ENCODE measurements at regions not wholly inside any gene's neighbourhood (a gene's known extent, or its start where the extent isn't known, plus 50 kb on each side); places are given as distances from the start of the nearest gene placed in this dataset.

- Histone ChIP-seq H3K4me3 (ENCODE audit: low read length) (no peak overlapping the region), H3K27ac (ENCODE audit: low read depth, low read length) (no peak overlapping the region), H2BK120ac (ENCODE audit: low read depth, low read length) (no peak overlapping the region), H2BK5ac (ENCODE audit: low read length) (no peak overlapping the region), H3K4ac (ENCODE audit: low read depth, low read length) (no peak overlapping the region), H2BK15ac (replicated peaks; ENCODE audit: low read depth) (no peak overlapping the region), H2AK5ac (ENCODE audit: low read length) (no peak overlapping the region), H3K4me1 (ENCODE audit: control insufficient read depth, low read depth, low read length) (peaks cover 8% of the 10 kb centered on the region), H3K27me3 (ENCODE audit: insufficient read depth, low read length, poor library complexity) (no peaks in the 10 kb centered on the region), H3K4me2 (ENCODE audit: low read length) (no peak overlapping the region), H3K23ac (ENCODE audit: low read length) (no peak overlapping the region), H3K79me2 (ENCODE audit: control insufficient read depth, insufficient read depth, low read length) (no peaks in the 10 kb centered on the region), H3K56ac (ENCODE audit: low read length) (no peak overlapping the region), H3K36me3 (ENCODE audit: control insufficient read depth, insufficient read depth, low read length) (no peaks in the 10 kb centered on the region), H3K79me1 (ENCODE audit: low read length) (no peaks in the 10 kb centered on the region), H4K8ac (ENCODE audit: low read depth, low read length) (no peak overlapping the region), H4K5ac (ENCODE audit: low read length) (no peak overlapping the region), H3K18ac (ENCODE audit: low read length) (no peak overlapping the region), H3K9ac (ENCODE audit: low read length) (no peak overlapping the region)
- WGBS (ENCODE audit: extremely low coverage, insufficient coverage, low lambda C conversion rate) = no CpG with 5 or more reads among the region's 6 CpGs
- DNase-seq = peak; percentile 38
Measured at GRCh38 chr20:56861590-56861989, 232.5 kb downstream of the TFAP2C start.

GRCh38 chr20:56865055-56865454 lies 235.9 kb downstream of the TFAP2C start:
- no peaks in the 10 kb centered on the region for H3K79me2 ChIP-seq (ENCODE audit: control insufficient read depth, insufficient read depth, low read length)
- H3K27me3 ChIP-seq (ENCODE audit: insufficient read depth, low read length, poor library complexity) = no peaks in the 10 kb centered on the region
- H3K4me3 ChIP-seq (ENCODE audit: low read length) = no peak overlapping the region
- H4K8ac ChIP-seq (ENCODE audit: low read depth, low read length) = no peak overlapping the region
- no peak overlapping the region for H2BK15ac ChIP-seq (replicated peaks; ENCODE audit: low read depth)
- H4K5ac ChIP-seq (ENCODE audit: low read length) = no peak overlapping the region
- no peaks in the 10 kb centered on the region for H3K36me3 ChIP-seq (ENCODE audit: control insufficient read depth, insufficient read depth, low read length)
- no peak overlapping the region for H3K4me2 ChIP-seq (ENCODE audit: low read length)
- H3K79me1 ChIP-seq (ENCODE audit: low read length) = no peaks in the 10 kb centered on the region
- no peak overlapping the region for H3K18ac ChIP-seq (ENCODE audit: low read length)
- no peak overlapping the region for H3K9ac ChIP-seq (ENCODE audit: low read length)
- H3K56ac ChIP-seq (ENCODE audit: low read length) = no peak overlapping the region
- H3K23ac ChIP-seq (ENCODE audit: low read length) = no peak overlapping the region
- no peaks in the 10 kb centered on the region for H3K4me1 ChIP-seq (ENCODE audit: control insufficient read depth, low read depth, low read length)
- DNase-seq = no peak
- H2AK5ac ChIP-seq (ENCODE audit: low read length) = no peak overlapping the region
- H3K4ac ChIP-seq (ENCODE audit: low read depth, low read length) = no peak overlapping the region
- H2BK120ac ChIP-seq (ENCODE audit: low read depth, low read length) = no peak overlapping the region
- WGBS (ENCODE audit: extremely low coverage, insufficient coverage, low lambda C conversion rate) = no CpG with 5 or more reads among the region's 10 CpGs
- no peak overlapping the region for H3K27ac ChIP-seq (ENCODE audit: low read depth, low read length)
- H2BK5ac ChIP-seq (ENCODE audit: low read length) = no peak overlapping the region

GRCh38 chr20:56867128-56867527 lies 238.0 kb downstream of the TFAP2C start:
- no CpG with 5 or more reads among the region's 4 CpGs for WGBS (ENCODE audit: extremely low coverage, insufficient coverage, low lambda C conversion rate)
- no peaks in the 10 kb centered on the region for H3K4me1 ChIP-seq (ENCODE audit: control insufficient read depth, low read depth, low read length)
- H3K36me3 ChIP-seq (ENCODE audit: control insufficient read depth, insufficient read depth, low read length) = no peaks in the 10 kb centered on the region
- H3K23ac ChIP-seq (ENCODE audit: low read length) = no peak overlapping the region
- no peak for DNase-seq
- no peak overlapping the region for H2BK120ac ChIP-seq (ENCODE audit: low read depth, low read length)
- H2BK15ac ChIP-seq (replicated peaks; ENCODE audit: low read depth) = no peak overlapping the region
- no peaks in the 10 kb centered on the region for H3K79me1 ChIP-seq (ENCODE audit: low read length)
- no peak overlapping the region for H3K18ac ChIP-seq (ENCODE audit: low read length)
- H4K8ac ChIP-seq (ENCODE audit: low read depth, low read length) = no peak overlapping the region
- H3K4me2 ChIP-seq (ENCODE audit: low read length) = no peak overlapping the region
- no peak overlapping the region for H4K5ac ChIP-seq (ENCODE audit: low read length)
- no peak overlapping the region for H3K4ac ChIP-seq (ENCODE audit: low read depth, low read length)
- no peaks in the 10 kb centered on the region for H3K27me3 ChIP-seq (ENCODE audit: insufficient read depth, low read length, poor library complexity)
- H3K4me3 ChIP-seq (ENCODE audit: low read length) = no peak overlapping the region
- H3K56ac ChIP-seq (ENCODE audit: low read length) = no peak overlapping the region
- H2BK5ac ChIP-seq (ENCODE audit: low read length) = no peak overlapping the region
- H2AK5ac ChIP-seq (ENCODE audit: low read length) = no peak overlapping the region
- no peak overlapping the region for H3K9ac ChIP-seq (ENCODE audit: low read length)
- H3K79me2 ChIP-seq (ENCODE audit: control insufficient read depth, insufficient read depth, low read length) = no peaks in the 10 kb centered on the region
- no peak overlapping the region for H3K27ac ChIP-seq (ENCODE audit: low read depth, low read length)

- no peaks in the 10 kb centered on the region for H3K36me3 ChIP-seq (ENCODE audit: control insufficient read depth, insufficient read depth, low read length)
- no peak overlapping the region for H3K23ac ChIP-seq (ENCODE audit: low read length)
- no peaks in the 10 kb centered on the region for H3K79me1 ChIP-seq (ENCODE audit: low read length)
- H3K27me3 ChIP-seq (ENCODE audit: insufficient read depth, low read length, poor library complexity) = no peaks in the 10 kb centered on the region
- H3K18ac ChIP-seq (ENCODE audit: low read length) = no peak overlapping the region
- no peak overlapping the region for H2BK120ac ChIP-seq (ENCODE audit: low read depth, low read length)
- H4K8ac ChIP-seq (ENCODE audit: low read depth, low read length) = no peak overlapping the region
- H3K4me2 ChIP-seq (ENCODE audit: low read length) = no peak overlapping the region
- H3K9ac ChIP-seq (ENCODE audit: low read length) = no peak overlapping the region
- no peak overlapping the region for H2BK15ac ChIP-seq (replicated peaks; ENCODE audit: low read depth)
- no peak overlapping the region for H4K5ac ChIP-seq (ENCODE audit: low read length)
- no peaks in the 10 kb centered on the region for H3K79me2 ChIP-seq (ENCODE audit: control insufficient read depth, insufficient read depth, low read length)
- no peak overlapping the region for H3K4me3 ChIP-seq (ENCODE audit: low read length)
- H3K56ac ChIP-seq (ENCODE audit: low read length) = no peak overlapping the region
- H3K4me1 ChIP-seq (ENCODE audit: control insufficient read depth, low read depth, low read length) = no peaks in the 10 kb centered on the region
- H3K4ac ChIP-seq (ENCODE audit: low read depth, low read length) = no peak overlapping the region
- H2AK5ac ChIP-seq (ENCODE audit: low read length) = no peak overlapping the region
- no peak overlapping the region for H3K27ac ChIP-seq (ENCODE audit: low read depth, low read length)
- DNase-seq = no peak
- no CpG with 5 or more reads among the region's 4 CpGs for WGBS (ENCODE audit: extremely low coverage, insufficient coverage, low lambda C conversion rate)
- no peak overlapping the region for H2BK5ac ChIP-seq (ENCODE audit: low read length)
Measured at GRCh38 chr20:56868746-56869145, 239.6 kb downstream of the TFAP2C start.

GRCh38 chr20:56870271-56870670 lies 241.2 kb downstream of the TFAP2C start:
- no peak overlapping the region for H2BK5ac ChIP-seq (ENCODE audit: low read length)
- no CpG with 5 or more reads among the region's 5 CpGs for WGBS (ENCODE audit: extremely low coverage, insufficient coverage, low lambda C conversion rate)
- H3K23ac ChIP-seq (ENCODE audit: low read length) = no peak overlapping the region
- no peak overlapping the region for H3K4ac ChIP-seq (ENCODE audit: low read depth, low read length)
- no peak overlapping the region for H4K8ac ChIP-seq (ENCODE audit: low read depth, low read length)
- no peak overlapping the region for H3K4me3 ChIP-seq (ENCODE audit: low read length)
- H3K56ac ChIP-seq (ENCODE audit: low read length) = no peak overlapping the region
- no peak overlapping the region for H3K18ac ChIP-seq (ENCODE audit: low read length)
- no peak overlapping the region for H2BK120ac ChIP-seq (ENCODE audit: low read depth, low read length)
- no peak overlapping the region for H2AK5ac ChIP-seq (ENCODE audit: low read length)
- H3K27ac ChIP-seq (ENCODE audit: low read depth, low read length) = no peak overlapping the region
- no peaks in the 10 kb centered on the region for H3K27me3 ChIP-seq (ENCODE audit: insufficient read depth, low read length, poor library complexity)
- no peak overlapping the region for H4K5ac ChIP-seq (ENCODE audit: low read length)
- no peak overlapping the region for H3K4me2 ChIP-seq (ENCODE audit: low read length)
- H3K4me1 ChIP-seq (ENCODE audit: control insufficient read depth, low read depth, low read length) = no peaks in the 10 kb centered on the region
- H3K9ac ChIP-seq (ENCODE audit: low read length) = no peak overlapping the region
- H3K36me3 ChIP-seq (ENCODE audit: control insufficient read depth, insufficient read depth, low read length) = no peaks in the 10 kb centered on the region
- H2BK15ac ChIP-seq (replicated peaks; ENCODE audit: low read depth) = no peak overlapping the region
- H3K79me1 ChIP-seq (ENCODE audit: low read length) = no peaks in the 10 kb centered on the region
- no peak for DNase-seq
- H3K79me2 ChIP-seq (ENCODE audit: control insufficient read depth, insufficient read depth, low read length) = no peaks in the 10 kb centered on the region

- Histone ChIP-seq H3K79me2 (ENCODE audit: control insufficient read depth, insufficient read depth, low read length) (no peaks in the 10 kb centered on the region), H3K4me2 (ENCODE audit: low read length) (no peak overlapping the region), H4K8ac (ENCODE audit: low read depth, low read length) (no peak overlapping the region), H3K36me3 (ENCODE audit: control insufficient read depth, insufficient read depth, low read length) (no peaks in the 10 kb centered on the region), H3K27me3 (ENCODE audit: insufficient read depth, low read length, poor library complexity) (no peaks in the 10 kb centered on the region), H3K4me1 (ENCODE audit: control insufficient read depth, low read depth, low read length) (no peaks in the 10 kb centered on the region), H3K4me3 (ENCODE audit: low read length) (no peak overlapping the region), H2AK5ac (ENCODE audit: low read length) (no peak overlapping the region), H3K56ac (ENCODE audit: low read length) (no peak overlapping the region), H2BK5ac (ENCODE audit: low read length) (no peak overlapping the region), H3K9ac (ENCODE audit: low read length) (no peak overlapping the region), H3K4ac (ENCODE audit: low read depth, low read length) (no peak overlapping the region), H4K5ac (ENCODE audit: low read length) (no peak overlapping the region), H2BK15ac (replicated peaks; ENCODE audit: low read depth) (no peak overlapping the region), H2BK120ac (ENCODE audit: low read depth, low read length) (no peak overlapping the region), H3K79me1 (ENCODE audit: low read length) (no peaks in the 10 kb centered on the region), H3K18ac (ENCODE audit: low read length) (no peak overlapping the region), H3K27ac (ENCODE audit: low read depth, low read length) (no peak overlapping the region), H3K23ac (ENCODE audit: low read length) (no peak overlapping the region)
- WGBS (ENCODE audit: extremely low coverage, insufficient coverage, low lambda C conversion rate) = no CpG with 5 or more reads among the region's 11 CpGs
- no peak for DNase-seq
Measured at GRCh38 chr20:56871691-56872090, 242.6 kb downstream of the TFAP2C start.
